HCT116 (cell line): ENCODE measurements at regions not wholly inside any gene's neighbourhood (a gene's known extent, or its start where the extent isn't known, plus 50 kb on each side); places are given as distances from the start of the nearest gene placed in this dataset.

Experiments
- ATAC-seq: fragments of 200-7000 bp; cut with Tn5 transposase; 2 replicates; pipeline ENCODE4 v1.9.1; 2020; ENCODE audit warnings: mild to moderate bottlenecking, moderate library complexity
- BruUV-seq: library from RNA; stranded (reverse); fragments of 400-500 nt; replicated peaks from 2 replicates; lab custom pipeline; 2021; lab: Mats Ljungman, UMichigan
- CTCF ChIA-PET: fragments of 300-600 bp; sonication (Branson Sonifier 250); formaldehyde crosslinking; loops from one replicate; lab custom pipeline; 2021; ENCODE audit warnings: antibody characterized with exemption; lab: Charles Lee
- POLR2A ChIA-PET: fragments of 300-600, 350-600 bp; sonication (Branson Sonifier 250); formaldehyde crosslinking; loops from one replicate; lab custom pipeline; 2021; ENCODE audit warnings: antibody characterized with exemption; lab: Charles Lee
- RAD21 ChIA-PET, 2 experiments: fragments of 300-600 bp; sonication (Branson Sonifier 250); formaldehyde crosslinking; loops; one replicate each; lab custom pipeline; 2023; ENCODE audit warnings: low total read pairs in 2 of 2; ENCODE audit not compliant: uncharacterized antibody in 2 of 2, unreplicated experiment in 2 of 2, low non-redundant PET in 1 of 2; lab: Charles Lee
- DNase-seq: peaks from one replicate; pipeline ENCODE4 v3.0.0-alpha.2; 2010; ENCODE audit warnings: low read depth, low spot score
- H2AFZ ChIP-seq: fragments of 200-600 bp; shearing (Covaris generic), sonication (generic); 2 replicates; pipeline ENCODE4 v1.6.1; 2017; ENCODE audit warnings: low read depth, mixed run types, mixed read lengths, antibody characterized with exemption, low read length; ENCODE audit not compliant: poor library complexity, severe bottlenecking
- H3K27ac ChIP-seq: 2 replicates; pipeline ENCODE4 v1.5.1; 2012; ENCODE audit warnings: low read depth, low read length
- H3K27me3 ChIP-seq: fragments of 200-600 bp; sonication (generic); 2 replicates; pipeline ENCODE4 v1.6.1; 2016; ENCODE audit warnings: mixed run types, low read length, mixed read lengths; ENCODE audit not compliant: insufficient read depth
- H3K36me3 ChIP-seq, 2 experiments: fragments of 200-500 bp in 1 of 2; fragments of 200-600 bp in 1 of 2; sonication (Bioruptor generic) in 1 of 2; sonication (generic) in 1 of 2; 2 replicates each; pipeline versions ENCODE4 v1.5.1 to v1.6.1; 2014 to 2016; ENCODE audit warnings: low read length in 2 of 2, inconsistent platforms in 1 of 2, mixed read lengths in 1 of 2, mixed run types in 1 of 2; ENCODE audit not compliant: insufficient read depth in 2 of 2, control insufficient read depth in 1 of 2
- H3K4me1 ChIP-seq, 2 experiments: fragments of 200-600 bp in 1 of 2; sonication (generic) in 1 of 2; 2 replicates each; pipeline versions ENCODE4 v1.5.1 to v1.6.1; 2012 to 2017; ENCODE audit warnings: low read length in 2 of 2, inconsistent platforms in 1 of 2, mild to moderate bottlenecking in 1 of 2, mixed read lengths in 1 of 2, mixed run types in 1 of 2, moderate library complexity in 1 of 2; ENCODE audit not compliant: insufficient read depth in 2 of 2, control insufficient read depth in 1 of 2
- H3K4me2 ChIP-seq: fragments of 200-600 bp; sonication (generic); 2 replicates; pipeline ENCODE4 v1.6.1; 2017; ENCODE audit warnings: mixed run types, low read length, mixed read lengths
- H3K4me3 ChIP-seq, 2 experiments: fragments of 200-600 bp in 1 of 2; sonication (generic) in 1 of 2; replicated peaks in 1 of 2; 2 replicates each; pipeline ENCODE4 v1.5.1; 2011 to 2016; ENCODE audit warnings: low read length in 2 of 2, control low read depth in 1 of 2, low read depth in 1 of 2, mild to moderate bottlenecking in 1 of 2, mixed read lengths in 1 of 2, mixed run types in 1 of 2
- H3K79me2 ChIP-seq: fragments of 200-600 bp; sonication (generic); 2 replicates; pipeline ENCODE4 v1.6.1; 2017; ENCODE audit warnings: mild to moderate bottlenecking, mixed run types, low read length, moderate library complexity, mixed read lengths; ENCODE audit not compliant: insufficient read depth
- H3K9ac ChIP-seq: fragments of 200-600 bp; sonication (generic); 2 replicates; pipeline ENCODE4 v1.6.1; 2016; ENCODE audit warnings: low read length, mixed read lengths
- H3K9me2 ChIP-seq: fragments of 200-600 bp; sonication (generic), shearing (Covaris generic); 2 replicates; pipeline ENCODE4 v1.6.1; 2017; ENCODE audit warnings: mixed run types, mild to moderate bottlenecking, moderate library complexity; ENCODE audit not compliant: insufficient read depth
- H3K9me3 ChIP-seq, 2 experiments: fragments of 200-500 bp in 1 of 2; fragments of 200-600 bp in 1 of 2; sonication (Bioruptor generic) in 1 of 2; sonication (generic) in 1 of 2; 2 replicates each; pipeline ENCODE4 v1.6.1; 2014 to 2017; ENCODE audit warnings: low read length in 2 of 2, mixed read lengths in 2 of 2, inconsistent platforms in 1 of 2, low read depth in 1 of 2, mild to moderate bottlenecking in 1 of 2, mixed run types in 1 of 2, moderate library complexity in 1 of 2; ENCODE audit not compliant: control insufficient read depth in 1 of 2, insufficient read depth in 1 of 2
- H4K20me1 ChIP-seq: fragments of 200-600 bp; sonication (generic), shearing (Covaris generic); 2 replicates; pipeline ENCODE4 v1.6.1; 2017; ENCODE audit warnings: mixed run types, mild to moderate bottlenecking, moderate library complexity; ENCODE audit not compliant: insufficient read depth
- ATF3 ChIP-seq: IDR thresholded peaks from 2 replicates; pipeline ENCODE4 v1.6.1; 2012
- CBX3 ChIP-seq: IDR thresholded peaks from 2 replicates; pipeline ENCODE4 v1.6.1; 2012; ENCODE audit warnings: low read depth
- CEBPB ChIP-seq: IDR thresholded peaks from 2 replicates; pipeline ENCODE4 v1.6.1; 2012; ENCODE audit warnings: low read depth
- CTCF ChIP-seq, 3 experiments: fragments of 200-600 bp in 1 of 3; sonication (generic) in 1 of 3; IDR thresholded peaks in 2 of 3; conservative IDR thresholded peaks in 1 of 3; 2 replicates each; pipeline ENCODE4 v1.5.1; 2012 to 2017; ENCODE audit warnings: low read depth in 2 of 3, low read length in 2 of 3, antibody characterized with exemption in 1 of 3, borderline replicate concordance in 1 of 3, control low read depth in 1 of 3, mild to moderate bottlenecking in 1 of 3, mixed read lengths in 1 of 3, mixed run types in 1 of 3, moderate library complexity in 1 of 3; ENCODE audit not compliant: insufficient read depth in 1 of 3
- EZH2 ChIP-seq: fragments of 200-600 bp; sonication (generic); IDR thresholded peaks from 2 replicates; pipeline ENCODE4 v1.6.1; 2017; ENCODE audit warnings: antibody characterized with exemption, mixed run types
- JUND ChIP-seq: IDR thresholded peaks from 2 replicates; pipeline ENCODE4 v1.6.1; 2012
- MAX ChIP-seq: IDR thresholded peaks from 2 replicates; pipeline ENCODE4 v1.6.1; 2012
- POLR2A ChIP-seq: IDR thresholded peaks from 2 replicates; pipeline ENCODE4 v1.7.0; 2011; ENCODE audit warnings: borderline replicate concordance; ENCODE audit not compliant: insufficient read depth, insufficient read length; ENCODE audit errors: extremely low read depth
- POLR2AphosphoS5 ChIP-seq: IDR thresholded peaks from 2 replicates; pipeline ENCODE4 v1.6.1; 2011; ENCODE audit warnings: mild to moderate bottlenecking, low read depth, low read length, moderate library complexity
- RAD21 ChIP-seq: IDR thresholded peaks from 2 replicates; pipeline ENCODE4 v1.6.1; 2012; ENCODE audit warnings: low read depth, mild to moderate bottlenecking
- REST ChIP-seq: IDR thresholded peaks from 2 replicates; pipeline ENCODE4 v1.6.1; 2012; ENCODE audit warnings: low read depth
- SIN3A ChIP-seq: IDR thresholded peaks from 2 replicates; pipeline ENCODE4 v1.6.1; 2012; ENCODE audit warnings: low read depth
- SRF ChIP-seq: IDR thresholded peaks from 2 replicates; pipeline ENCODE4 v1.6.1; 2012; ENCODE audit warnings: low read depth
- TCF7L2 ChIP-seq: IDR thresholded peaks from 2 replicates; pipeline ENCODE4 v1.7.0; 2011; ENCODE audit warnings: borderline replicate concordance, inconsistent platforms; ENCODE audit not compliant: insufficient read depth, insufficient read length; ENCODE audit errors: extremely low read depth
- YY1 ChIP-seq: IDR thresholded peaks from 2 replicates; pipeline ENCODE4 v1.6.1; 2011; ENCODE audit warnings: low read length, low read depth, moderate library complexity, mild to moderate bottlenecking; ENCODE audit not compliant: insufficient replicate concordance; ENCODE audit errors: extremely low read depth
- ZBTB33 ChIP-seq: IDR thresholded peaks from 2 replicates; pipeline ENCODE4 v1.6.1; 2011; ENCODE audit warnings: mild to moderate bottlenecking, low read length, moderate library complexity; ENCODE audit not compliant: insufficient replicate concordance; ENCODE audit errors: extremely low read depth
- ZFX ChIP-seq: fragments of 450-650 bp; IDR thresholded peaks from 2 replicates; pipeline ENCODE4 v1.6.1; 2017
- ZNF274 ChIP-seq: fragments of 200-500 bp; sonication (Bioruptor generic); IDR thresholded peaks from 2 replicates; pipeline ENCODE4 v1.6.1; 2014; ENCODE audit warnings: mild to moderate bottlenecking, low read depth, low read length, inconsistent platforms
- intact Hi-C: fragments of 100-400 bp; cut with micrococcal nuclease; formaldehyde crosslinking; loops from 2 replicates; pipeline ENCODE4 v1.10.0; 2022

GRCh38 chr7:52486267-52486666 lies 549.2 kb upstream of the POM121L12 start:
- Histone ChIP-seq H3K4me3 (no peak overlapping the region), H3K4me1 (no peaks in the 10 kb centered on the region), H3K79me2 (no peaks in the 10 kb centered on the region), H3K27ac (no peak overlapping the region), H2AFZ (no peak overlapping the region), H3K9me2 (no peaks in the 10 kb centered on the region), H3K9ac (no peak overlapping the region), H3K27me3 (no peaks in the 10 kb centered on the region), H4K20me1 (no peaks in the 10 kb centered on the region), H3K4me2 (no peak overlapping the region), H3K9me3 (peaks cover 6 to 16% of the 10 kb centered on the region in 2 experiments; a peak in 3 of 4 replicates), H3K36me3 (no peaks in the 10 kb centered on the region)
- POLR2A ChIA-PET = no interaction called here
- BruUV-seq = no TSS peak
- TF ChIP-seq ZBTB33 (no peak), SRF (no peak), JUND (no peak), ATF3 (no peak), ZNF274 (no peak), CTCF (IDR thresholded peaks at IDR 0.05 in 2 of 3, conservative IDR thresholded peaks at IDR 0.05 in 1 of 3; ENCODE audit: borderline replicate concordance in 1 of 3, insufficient read depth in 1 of 3, low read depth in 2 of 3, low read length in 2 of 3) (no peak), REST (no peak), MAX (no peak), POLR2AphosphoS5 (no peak), YY1 (no peak), ZFX (no peak), TCF7L2 (no peak), CBX3 (no peak), RAD21 (no peak), POLR2A (no peak), SIN3A (no peak), EZH2 (no peak), CEBPB (no peak)
- CTCF ChIA-PET = no interaction called here
- no peak for ATAC-seq
- RAD21 ChIA-PET = no interaction called here
- intact Hi-C loops = no loop called here
- no peak for DNase-seq
